ENCODE measurements at regions not wholly inside any gene's neighbourhood (a gene's known extent, or its start where the extent isn't known, plus 50 kb on each side); places are given as distances from the start of the nearest gene placed in this dataset.
"Not testable (repeated sequence)": the region's sequence is repeated elsewhere in the genome, so short reads cannot be mapped to it uniquely, and the experiment has no call there.

GRCh38 chr10:23657677-23658076 is 218.8 kb downstream of the OTUD1 start:
- H3K36me3 Mint-ChIP-seq (ENCODE audit: low read depth) = no peaks in the 10 kb centered on the region
- TF ChIP-seq CTCF (IDR thresholded peaks at IDR 0.05) = no peak
- no peaks in the 10 kb centered on the region for H3K27me3 ChIP-seq (ENCODE audit: control insufficient read depth in 1 of 2, insufficient read depth in 2 of 2, low read length in 2 of 2)
- H3K4me3 ChIP-seq (ENCODE audit: low read length) = no peak overlapping the region
- intact Hi-C loops (cut with DNase I, micrococcal nuclease) = loop anchor here (2.0 to 5.0 kb wide), 3 partner anchors 140 to 345 kb away; no protein-coding TSS in a partner anchor
- ATAC-seq (ENCODE audit: poor library complexity) = no peak
- no peak overlapping the region for H3K27ac Mint-ChIP-seq
- no peaks in the 10 kb centered on the region for H3K36me3 ChIP-seq (ENCODE audit: insufficient read depth, low read length)
- H3K4me1 ChIP-seq (ENCODE audit: insufficient read depth, low read length) = no peaks in the 10 kb centered on the region
- ChIA-PET CTCF (no interaction called here), POLR2A (no interaction called here)
- no peak for DNase-seq
- no peaks in the 10 kb centered on the region for H3K9me3 Mint-ChIP-seq
- H3K4me1 Mint-ChIP-seq (ENCODE audit: low read depth) = no peaks in the 10 kb centered on the region
- H3K27me3 Mint-ChIP-seq = peaks cover 17% of the 10 kb centered on the region
- H3K9me3 ChIP-seq (ENCODE audit: control insufficient read depth in 1 of 2, insufficient read depth in 1 of 2, low read length in 2 of 2) = no peaks in the 10 kb centered on the region
- H3K27ac ChIP-seq (ENCODE audit: low read depth in 1 of 2, low read length in 2 of 2) = no peak overlapping the region
- no peak overlapping the region for H3K4me3 Mint-ChIP-seq

GRCh38 chr10:23671866-23672265 is 233.0 kb downstream of the OTUD1 start:
- H3K27ac Mint-ChIP-seq; H3K27ac ChIP-seq (ENCODE audit: low read depth in 1 of 2, low read length in 2 of 2); DNase-seq; H3K4me1 ChIP-seq (ENCODE audit: insufficient read depth, low read length); intact Hi-C loops (cut with DNase I, micrococcal nuclease); H3K9me3 Mint-ChIP-seq; H3K4me3 Mint-ChIP-seq; H3K9me3 ChIP-seq (ENCODE audit: control insufficient read depth in 1 of 2, insufficient read depth in 1 of 2, low read length in 2 of 2); POLR2A ChIA-PET; H3K36me3 ChIP-seq (ENCODE audit: insufficient read depth, low read length); H3K4me1 Mint-ChIP-seq (ENCODE audit: low read depth); CTCF ChIA-PET; ATAC-seq (ENCODE audit: poor library complexity); H3K4me3 ChIP-seq (ENCODE audit: low read length); H3K36me3 Mint-ChIP-seq (ENCODE audit: low read depth); H3K27me3 ChIP-seq (ENCODE audit: control insufficient read depth in 1 of 2, insufficient read depth in 2 of 2, low read length in 2 of 2): not testable (repeated sequence)
- peaks cover 21% of the 10 kb centered on the region for H3K27me3 Mint-ChIP-seq

GRCh38 chr10:23675585-23675984 is 236.7 kb downstream of the OTUD1 start:
- no peak overlapping the region for H3K4me3 ChIP-seq (ENCODE audit: low read length)
- Mint-ChIP-seq H3K9me3 (no peaks in the 10 kb centered on the region), H3K4me3 (no peak overlapping the region), H3K36me3 (ENCODE audit: low read depth) (no peaks in the 10 kb centered on the region), H3K27me3 (peaks cover 29% of the 10 kb centered on the region), H3K27ac (no peak overlapping the region), H3K4me1 (ENCODE audit: low read depth) (no peaks in the 10 kb centered on the region)
- intact Hi-C loops (cut with DNase I, micrococcal nuclease) = no loop called here
- no peak for ATAC-seq (ENCODE audit: poor library complexity)
- TF ChIP-seq CTCF (IDR thresholded peaks at IDR 0.05) = no peak
- peaks cover 0 to 9% of the 10 kb centered on the region in 2 experiments for H3K9me3 ChIP-seq (ENCODE audit: control insufficient read depth in 1 of 2, insufficient read depth in 1 of 2, low read length in 2 of 2)
- no peaks in the 10 kb centered on the region for H3K4me1 ChIP-seq (ENCODE audit: insufficient read depth, low read length)
- ChIA-PET POLR2A (no interaction called here), CTCF (no interaction called here)
- H3K27ac ChIP-seq (ENCODE audit: low read depth in 1 of 2, low read length in 2 of 2) = no peak overlapping the region
- no peaks in the 10 kb centered on the region for H3K36me3 ChIP-seq (ENCODE audit: insufficient read depth, low read length)
- no peak for DNase-seq
- peaks cover 0 to 6% of the 10 kb centered on the region in 2 experiments for H3K27me3 ChIP-seq (ENCODE audit: control insufficient read depth in 1 of 2, insufficient read depth in 2 of 2, low read length in 2 of 2)

- no peak overlapping the region for H3K4me3 ChIP-seq (ENCODE audit: low read length)
- CTCF ChIA-PET = no interaction called here
- H3K27me3 Mint-ChIP-seq = peaks cover 29% of the 10 kb centered on the region
- no peaks in the 10 kb centered on the region for H3K9me3 Mint-ChIP-seq
- intact Hi-C loops (cut with DNase I, micrococcal nuclease) = no loop called here
- no peaks in the 10 kb centered on the region for H3K36me3 Mint-ChIP-seq (ENCODE audit: low read depth)
- no peaks in the 10 kb centered on the region for H3K4me1 ChIP-seq (ENCODE audit: insufficient read depth, low read length)
- TF ChIP-seq CTCF (IDR thresholded peaks at IDR 0.05) = no peak
- H3K27ac Mint-ChIP-seq = no peak overlapping the region
- H3K9me3 ChIP-seq (ENCODE audit: control insufficient read depth in 1 of 2, insufficient read depth in 1 of 2, low read length in 2 of 2) = peaks cover 0 to 9% of the 10 kb centered on the region in 2 experiments
- no peaks in the 10 kb centered on the region for H3K36me3 ChIP-seq (ENCODE audit: insufficient read depth, low read length)
- ATAC-seq (ENCODE audit: poor library complexity) (no peak), DNase-seq (no peak)
- H3K27me3 ChIP-seq (ENCODE audit: control insufficient read depth in 1 of 2, insufficient read depth in 2 of 2, low read length in 2 of 2) = peaks cover 0 to 6% of the 10 kb centered on the region in 2 experiments
- H3K4me3 Mint-ChIP-seq = no peak overlapping the region
- POLR2A ChIA-PET = no interaction called here
- no peaks in the 10 kb centered on the region for H3K4me1 Mint-ChIP-seq (ENCODE audit: low read depth)
- no peak overlapping the region for H3K27ac ChIP-seq (ENCODE audit: low read depth in 1 of 2, low read length in 2 of 2)
Observed at GRCh38 chr10:23676296-23676695, 237.4 kb downstream of the OTUD1 start.

Data from CD4-positive, alpha-beta T cell (primary cell).